Breast epithelium (tissue), 3 donors: ENCODE measurements at regions not wholly inside any gene's neighbourhood (a gene's known extent, or its start where the extent isn't known, plus 50 kb on each side); places are given as distances from the start of the nearest gene placed in this dataset.

Experiments
- POLR2A ChIP-seq: fragments of 450-650 bp; IDR thresholded peaks from one replicate; pipeline ENCODE4 v1.6.1; 2016; ENCODE audit warnings: antibody characterized with exemption, mild to moderate bottlenecking, moderate library complexity
- POLR2AphosphoS5 ChIP-seq, 3 donors: sonication (generic); formaldehyde crosslinking; IDR thresholded peaks; one replicate each; pipeline ENCODE4 v1.6.1; 2017; ENCODE audit warnings: antibody characterized with exemption in 3 of 3
- TF ChIP-seq, protein P1 (sequence below), 3 donors: fragments of 450-650 bp; IDR thresholded peaks; one replicate each; pipeline ENCODE4 v1.5.1; 2016 to 2017; ENCODE audit warnings: antibody characterized with exemption in 3 of 3, mild to moderate bottlenecking in 3 of 3, moderate library complexity in 3 of 3

DNA sequence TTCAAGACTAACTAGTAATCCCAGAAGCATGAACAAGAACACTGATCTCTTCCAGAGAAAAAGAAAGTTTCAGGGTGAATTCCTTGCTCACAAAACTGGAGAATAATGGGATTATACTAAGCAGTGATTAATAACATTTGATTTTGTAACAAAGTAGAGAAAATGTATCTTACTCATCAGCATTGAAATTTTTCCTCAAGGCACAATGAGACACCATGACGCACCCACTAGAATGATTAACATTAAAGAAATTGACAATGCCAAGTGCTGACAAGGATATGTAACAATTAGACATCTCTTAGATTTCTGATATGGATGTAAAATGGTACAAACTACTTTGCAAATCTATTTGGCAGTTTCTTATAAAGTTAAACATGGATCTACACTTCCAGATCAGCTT, 101.1 kb upstream of the EPHA4 start:
- TF ChIP-seq, protein P1, sequence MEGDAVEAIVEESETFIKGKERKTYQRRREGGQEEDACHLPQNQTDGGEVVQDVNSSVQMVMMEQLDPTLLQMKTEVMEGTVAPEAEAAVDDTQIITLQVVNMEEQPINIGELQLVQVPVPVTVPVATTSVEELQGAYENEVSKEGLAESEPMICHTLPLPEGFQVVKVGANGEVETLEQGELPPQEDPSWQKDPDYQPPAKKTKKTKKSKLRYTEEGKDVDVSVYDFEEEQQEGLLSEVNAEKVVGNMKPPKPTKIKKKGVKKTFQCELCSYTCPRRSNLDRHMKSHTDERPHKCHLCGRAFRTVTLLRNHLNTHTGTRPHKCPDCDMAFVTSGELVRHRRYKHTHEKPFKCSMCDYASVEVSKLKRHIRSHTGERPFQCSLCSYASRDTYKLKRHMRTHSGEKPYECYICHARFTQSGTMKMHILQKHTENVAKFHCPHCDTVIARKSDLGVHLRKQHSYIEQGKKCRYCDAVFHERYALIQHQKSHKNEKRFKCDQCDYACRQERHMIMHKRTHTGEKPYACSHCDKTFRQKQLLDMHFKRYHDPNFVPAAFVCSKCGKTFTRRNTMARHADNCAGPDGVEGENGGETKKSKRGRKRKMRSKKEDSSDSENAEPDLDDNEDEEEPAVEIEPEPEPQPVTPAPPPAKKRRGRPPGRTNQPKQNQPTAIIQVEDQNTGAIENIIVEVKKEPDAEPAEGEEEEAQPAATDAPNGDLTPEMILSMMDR (IDR thresholded peaks at IDR 0.05): no peak
- TF ChIP-seq POLR2AphosphoS5 (IDR thresholded peaks at IDR 0.05) (no peak), POLR2A (no peak)
